NCI-H774 (cell line): ENCODE measurements at regions not wholly inside any gene's neighbourhood (a gene's known extent, or its start where the extent isn't known, plus 50 kb on each side); places are given as distances from the start of the nearest gene placed in this dataset.
A peak's percentile ranks its signal among the peaks of the same experiment; 100 is the strongest.

ENCODE experiments used
- DNase-seq: peaks from one replicate; lab custom pipeline; 2025; lab: John Stamatoyannopoulos, UW

- DNase-seq = no peak
Measured at GRCh38 chr13:104196611-104197010, 1130.4 kb upstream of the SLC10A2 start.

- DNase-seq = no peak
Measured at GRCh38 chr13:104181526-104182231, 1115.5 kb upstream of the SLC10A2 start.

- peak; percentile 61 for DNase-seq
Measured at GRCh38 chr13:104170980-104171555, 1104.9 kb upstream of the SLC10A2 start.

- DNase-seq = no peak
Measured at GRCh38 chr13:104163866-104164630, 1097.8 kb upstream of the SLC10A2 start.

- DNase-seq = no peak
Measured at GRCh38 chr13:104160536-104160935, 1094.3 kb upstream of the SLC10A2 start.

GRCh38 chr13:104143760-104144416 lies 1077.7 kb upstream of the SLC10A2 start:
- DNase-seq = peak; percentile 63

- peak; percentile 13 for DNase-seq
Measured at GRCh38 chr13:104140552-104140951, 1074.3 kb upstream of the SLC10A2 start.

- DNase-seq = no peak
Measured at GRCh38 chr13:104137416-104137815, 1071.2 kb upstream of the SLC10A2 start.

- no peak for DNase-seq
Measured at GRCh38 chr13:104132849-104133248, 1066.6 kb upstream of the SLC10A2 start.

- DNase-seq = no peak
Measured at GRCh38 chr13:104114101-104114500, 1047.9 kb upstream of the SLC10A2 start.

- no peak for DNase-seq
Measured at GRCh38 chr13:104111031-104111430, 1044.8 kb upstream of the SLC10A2 start.

- no peak for DNase-seq
Measured at GRCh38 chr13:104106705-104107393, 1040.6 kb upstream of the SLC10A2 start.

- no peak for DNase-seq
Measured at GRCh38 chr13:104105418-104106355, 1039.5 kb upstream of the SLC10A2 start.

- no peak for DNase-seq
Measured at GRCh38 chr13:104099750-104100149, 1033.5 kb upstream of the SLC10A2 start.

- DNase-seq = no peak
Measured at GRCh38 chr13:104098421-104098820, 1032.2 kb upstream of the SLC10A2 start.

GRCh38 chr13:104086759-104087158 lies 1020.5 kb upstream of the SLC10A2 start:
- no peak for DNase-seq

GRCh38 chr13:104086210-104086609 lies 1020.0 kb upstream of the SLC10A2 start:
- no peak for DNase-seq

- DNase-seq = no peak
Measured at GRCh38 chr13:104085611-104086010, 1019.4 kb upstream of the SLC10A2 start.

- DNase-seq = no peak
Measured at GRCh38 chr13:104074326-104074725, 1008.1 kb upstream of the SLC10A2 start.

GRCh38 chr13:104071806-104072205 lies 1005.6 kb upstream of the SLC10A2 start:
- DNase-seq = no peak

- DNase-seq = no peak
Measured at GRCh38 chr13:104065328-104065727, 999.1 kb upstream of the SLC10A2 start.
